Fibroblast of lung (primary cell): ENCODE measurements at regions not wholly inside any gene's neighbourhood (a gene's known extent, or its start where the extent isn't known, plus 50 kb on each side); places are given as distances from the start of the nearest gene placed in this dataset.
"Not testable (repeated sequence)": the region's sequence is repeated elsewhere in the genome, so short reads cannot be mapped to it uniquely, and the experiment has no call there.

Experiments used
- EZH2 ChIP-seq: IDR thresholded peaks from 2 replicates; pipeline ENCODE4 v1.5.1; 2012; ENCODE audit warnings: low read length, control low read depth, mild to moderate bottlenecking; ENCODE audit errors: missing control alignments
- TF ChIP-seq, protein P1 (sequence below), 2 donors: IDR thresholded peaks in 1 of 2; conservative IDR thresholded peaks in 1 of 2; 1 replicate in 1 of 2; 2 replicates in 1 of 2; pipeline ENCODE4 v1.5.1; 2011 to 2012; ENCODE audit warnings: low read length in 2 of 2, control low read depth in 1 of 2, inconsistent platforms in 1 of 2, low read depth in 1 of 2, mild to moderate bottlenecking in 1 of 2

GRCh38 chr6:75003984-75004383 is 201.9 kb downstream of the COL12A1 start:
- TF ChIP-seq, protein P1, sequence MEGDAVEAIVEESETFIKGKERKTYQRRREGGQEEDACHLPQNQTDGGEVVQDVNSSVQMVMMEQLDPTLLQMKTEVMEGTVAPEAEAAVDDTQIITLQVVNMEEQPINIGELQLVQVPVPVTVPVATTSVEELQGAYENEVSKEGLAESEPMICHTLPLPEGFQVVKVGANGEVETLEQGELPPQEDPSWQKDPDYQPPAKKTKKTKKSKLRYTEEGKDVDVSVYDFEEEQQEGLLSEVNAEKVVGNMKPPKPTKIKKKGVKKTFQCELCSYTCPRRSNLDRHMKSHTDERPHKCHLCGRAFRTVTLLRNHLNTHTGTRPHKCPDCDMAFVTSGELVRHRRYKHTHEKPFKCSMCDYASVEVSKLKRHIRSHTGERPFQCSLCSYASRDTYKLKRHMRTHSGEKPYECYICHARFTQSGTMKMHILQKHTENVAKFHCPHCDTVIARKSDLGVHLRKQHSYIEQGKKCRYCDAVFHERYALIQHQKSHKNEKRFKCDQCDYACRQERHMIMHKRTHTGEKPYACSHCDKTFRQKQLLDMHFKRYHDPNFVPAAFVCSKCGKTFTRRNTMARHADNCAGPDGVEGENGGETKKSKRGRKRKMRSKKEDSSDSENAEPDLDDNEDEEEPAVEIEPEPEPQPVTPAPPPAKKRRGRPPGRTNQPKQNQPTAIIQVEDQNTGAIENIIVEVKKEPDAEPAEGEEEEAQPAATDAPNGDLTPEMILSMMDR (conservative IDR thresholded peaks at IDR 0.05 in 1 of 2, IDR thresholded peaks at IDR 0.05 in 1 of 2; ENCODE audit: low read depth in 1 of 2, low read length in 2 of 2): not testable (repeated sequence)
- TF ChIP-seq EZH2: not testable (repeated sequence)
